ENCODE measurements at regions not wholly inside any gene's neighbourhood (a gene's known extent, or its start where the extent isn't known, plus 50 kb on each side); places are given as distances from the start of the nearest gene placed in this dataset.

DNA sequence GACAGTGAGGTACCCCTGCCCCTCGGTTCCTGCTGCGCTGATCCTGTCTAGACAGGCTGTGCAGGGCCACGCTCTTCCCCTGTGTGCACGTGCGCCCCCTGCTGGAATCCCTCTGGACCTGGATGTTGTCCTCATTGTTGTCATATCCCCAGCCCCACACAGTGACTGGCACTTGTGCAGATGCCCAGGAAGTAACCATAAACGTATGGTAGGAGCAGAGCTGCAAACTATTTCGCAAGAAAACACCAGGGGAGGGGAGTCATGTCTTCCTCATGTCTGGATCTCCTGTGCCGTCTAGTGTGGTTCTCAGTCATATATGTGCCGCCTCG lies 114.7 kb downstream of the CRYBB2 start (continued):
- no peak for TF ChIP-seq ZNF652 (CRISPR knock-in tag; IDR thresholded peaks at IDR 0.05; ENCODE audit: borderline replicate concordance, low read depth)
- TF ChIP-seq, protein P1, sequence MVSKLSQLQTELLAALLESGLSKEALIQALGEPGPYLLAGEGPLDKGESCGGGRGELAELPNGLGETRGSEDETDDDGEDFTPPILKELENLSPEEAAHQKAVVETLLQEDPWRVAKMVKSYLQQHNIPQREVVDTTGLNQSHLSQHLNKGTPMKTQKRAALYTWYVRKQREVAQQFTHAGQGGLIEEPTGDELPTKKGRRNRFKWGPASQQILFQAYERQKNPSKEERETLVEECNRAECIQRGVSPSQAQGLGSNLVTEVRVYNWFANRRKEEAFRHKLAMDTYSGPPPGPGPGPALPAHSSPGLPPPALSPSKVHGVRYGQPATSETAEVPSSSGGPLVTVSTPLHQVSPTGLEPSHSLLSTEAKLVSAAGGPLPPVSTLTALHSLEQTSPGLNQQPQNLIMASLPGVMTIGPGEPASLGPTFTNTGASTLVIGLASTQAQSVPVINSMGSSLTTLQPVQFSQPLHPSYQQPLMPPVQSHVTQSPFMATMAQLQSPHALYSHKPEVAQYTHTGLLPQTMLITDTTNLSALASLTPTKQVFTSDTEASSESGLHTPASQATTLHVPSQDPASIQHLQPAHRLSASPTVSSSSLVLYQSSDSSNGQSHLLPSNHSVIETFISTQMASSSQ (IDR thresholded peaks at IDR 0.05; ENCODE audit: low read depth), result no peak
- TF ChIP-seq, protein P1 (CRISPR knock-in tag; IDR thresholded peaks at IDR 0.05; ENCODE audit: borderline replicate concordance), result no peak
- TF ChIP-seq ZNF333 (CRISPR knock-in tag; IDR thresholded peaks at IDR 0.05; ENCODE audit: borderline replicate concordance), result no peak
- no peak for TF ChIP-seq RNF2 (conservative IDR thresholded peaks at IDR 0.05; ENCODE audit: low read depth)
- TF ChIP-seq HOXA3 (CRISPR knock-in tag; IDR thresholded peaks at IDR 0.05), result no peak
- peak; percentile 26; the same call in 1 of the 2 replicates for TF ChIP-seq ZNF768 (CRISPR knock-in tag; IDR thresholded peaks at IDR 0.05)
- 0 out of 2 replicates have a peak, but pooled peaks have one; percentile 37 for TF ChIP-seq PITX1 (CRISPR knock-in tag; IDR thresholded peaks at IDR 0.05)
- TF ChIP-seq NFKBIZ (CRISPR knock-in tag; IDR thresholded peaks at IDR 0.05), result no peak
- TF ChIP-seq HNF4G (IDR thresholded peaks at IDR 0.05; ENCODE audit: borderline replicate concordance, low read depth, low read length), result no peak
- TF ChIP-seq HNF4G (CRISPR knock-in tag; IDR thresholded peaks at IDR 0.05; ENCODE audit: borderline replicate concordance, low read depth), result no peak
- peak; percentile 25 for TF ChIP-seq TEAD3 (CRISPR knock-in tag; optimal IDR thresholded peaks at IDR 0.05; ENCODE audit: borderline replicate concordance)
- TF ChIP-seq, protein P2, sequence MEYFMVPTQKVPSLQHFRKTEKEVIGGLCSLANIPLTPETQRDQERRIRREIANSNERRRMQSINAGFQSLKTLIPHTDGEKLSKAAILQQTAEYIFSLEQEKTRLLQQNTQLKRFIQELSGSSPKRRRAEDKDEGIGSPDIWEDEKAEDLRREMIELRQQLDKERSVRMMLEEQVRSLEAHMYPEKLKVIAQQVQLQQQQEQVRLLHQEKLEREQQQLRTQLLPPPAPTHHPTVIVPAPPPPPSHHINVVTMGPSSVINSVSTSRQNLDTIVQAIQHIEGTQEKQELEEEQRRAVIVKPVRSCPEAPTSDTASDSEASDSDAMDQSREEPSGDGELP (IDR thresholded peaks at IDR 0.05; ENCODE audit: borderline replicate concordance, low read depth), result no peak
- no peak for TF ChIP-seq SATB2 (CRISPR knock-in tag; IDR thresholded peaks at IDR 0.05)
- no peak for TF ChIP-seq CCAR2 (optimal IDR thresholded peaks at IDR 0.05; ENCODE audit: low read depth, low read length)
- no peak for TF ChIP-seq SOX5 (CRISPR knock-in tag; IDR thresholded peaks at IDR 0.05; ENCODE audit: borderline replicate concordance)
- peak; percentile 34 for TF ChIP-seq SKI (IDR thresholded peaks at IDR 0.05; ENCODE audit: partially characterized antibody)
- TF ChIP-seq, protein P3, sequence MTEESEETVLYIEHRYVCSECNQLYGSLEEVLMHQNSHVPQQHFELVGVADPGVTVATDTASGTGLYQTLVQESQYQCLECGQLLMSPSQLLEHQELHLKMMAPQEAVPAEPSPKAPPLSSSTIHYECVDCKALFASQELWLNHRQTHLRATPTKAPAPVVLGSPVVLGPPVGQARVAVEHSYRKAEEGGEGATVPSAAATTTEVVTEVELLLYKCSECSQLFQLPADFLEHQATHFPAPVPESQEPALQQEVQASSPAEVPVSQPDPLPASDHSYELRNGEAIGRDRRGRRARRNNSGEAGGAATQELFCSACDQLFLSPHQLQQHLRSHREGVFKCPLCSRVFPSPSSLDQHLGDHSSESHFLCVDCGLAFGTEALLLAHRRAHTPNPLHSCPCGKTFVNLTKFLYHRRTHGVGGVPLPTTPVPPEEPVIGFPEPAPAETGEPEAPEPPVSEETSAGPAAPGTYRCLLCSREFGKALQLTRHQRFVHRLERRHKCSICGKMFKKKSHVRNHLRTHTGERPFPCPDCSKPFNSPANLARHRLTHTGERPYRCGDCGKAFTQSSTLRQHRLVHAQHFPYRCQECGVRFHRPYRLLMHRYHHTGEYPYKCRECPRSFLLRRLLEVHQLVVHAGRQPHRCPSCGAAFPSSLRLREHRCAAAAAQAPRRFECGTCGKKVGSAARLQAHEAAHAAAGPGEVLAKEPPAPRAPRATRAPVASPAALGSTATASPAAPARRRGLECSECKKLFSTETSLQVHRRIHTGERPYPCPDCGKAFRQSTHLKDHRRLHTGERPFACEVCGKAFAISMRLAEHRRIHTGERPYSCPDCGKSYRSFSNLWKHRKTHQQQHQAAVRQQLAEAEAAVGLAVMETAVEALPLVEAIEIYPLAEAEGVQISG (CRISPR knock-in tag; IDR thresholded peaks at IDR 0.05), result 0 out of 2 replicates have a peak, but pooled peaks have one; percentile 8
- TF ChIP-seq SP4 (CRISPR knock-in tag; IDR thresholded peaks at IDR 0.05), result no peak
- TF ChIP-seq, protein P4, sequence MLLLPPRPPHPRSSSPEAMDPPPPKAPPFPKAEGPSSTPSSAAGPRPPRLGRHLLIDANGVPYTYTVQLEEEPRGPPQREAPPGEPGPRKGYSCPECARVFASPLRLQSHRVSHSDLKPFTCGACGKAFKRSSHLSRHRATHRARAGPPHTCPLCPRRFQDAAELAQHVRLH (CRISPR knock-in tag; IDR thresholded peaks at IDR 0.05; ENCODE audit: borderline replicate concordance, low read depth), result no peak
- TF ChIP-seq NCOA2 (CRISPR knock-in tag; IDR thresholded peaks at IDR 0.05), result no peak
- no peak for TF ChIP-seq ZNF224 (CRISPR knock-in tag; IDR thresholded peaks at IDR 0.05)

Measured in HepG2 (cell line).